Prostate gland (tissue), 2 donors: ENCODE measurements at regions not wholly inside any gene's neighbourhood (a gene's known extent, or its start where the extent isn't known, plus 50 kb on each side); places are given as distances from the start of the nearest gene placed in this dataset.

Experiments used
- DNase-seq: peaks from one replicate; pipeline ENCODE4 v3.0.0-alpha.2; 2019; ENCODE audit warnings: low spot score
- H3K27ac ChIP-seq, 2 donors: fragments of 200-600 bp; sonication (generic); 2 replicates each; pipeline ENCODE4 v1.5.1; 2017 to 2019
- H3K27me3 ChIP-seq: fragments of 200-600 bp; sonication (generic); replicated peaks from 2 replicates; pipeline ENCODE4 v1.5.1; 2019; ENCODE audit not compliant: insufficient read depth
- H3K36me3 ChIP-seq, 2 donors: fragments of 200-600 bp; sonication (generic); 1 replicate in 1 of 2; 2 replicates in 1 of 2; pipeline versions ENCODE4 v1.5.1 to v1.8.1; 2017 to 2019
- H3K4me1 ChIP-seq: fragments of 200-600 bp; sonication (generic); replicated peaks from 2 replicates; pipeline ENCODE4 v1.5.1; 2019
- H3K4me3 ChIP-seq, 2 donors: fragments of 200-600 bp; sonication (generic); 2 replicates each; pipeline ENCODE4 v1.5.1; 2017 to 2019
- H3K9me3 ChIP-seq: fragments of 200-600 bp; sonication (generic); 2 replicates; pipeline ENCODE4 v1.5.1; 2017
- CTCF ChIP-seq, 4 experiments: fragments of 200-600 bp in 2 of 4; fragments of 450-650 bp in 2 of 4; sonication (generic) in 2 of 4; IDR thresholded peaks; 1 replicate in 3 of 4; 2 replicates in 1 of 4; pipeline ENCODE4 v1.5.1; 2016 to 2019; ENCODE audit warnings: antibody characterized with exemption in 4 of 4, mild to moderate bottlenecking in 2 of 4, moderate library complexity in 2 of 4
- POLR2A ChIP-seq: fragments of 450-650 bp; IDR thresholded peaks from one replicate; pipeline ENCODE4 v1.6.1; 2016; ENCODE audit warnings: antibody characterized with exemption, mild to moderate bottlenecking
- POLR2AphosphoS5 ChIP-seq: sonication (generic); formaldehyde crosslinking; IDR thresholded peaks from one replicate; pipeline ENCODE4 v1.6.1; 2017; ENCODE audit warnings: antibody characterized with exemption
- WGBS: methylation state at CpG from one replicate; pipeline ENCODE4 v1.1.5; 2018; 5-methylcytosine and 5-hydroxymethylcytosine counted together
- intact Hi-C: fragments of 100-400 bp; cut with DNase I; formaldehyde crosslinking; loops from one replicate; pipeline ENCODE4 v1.14.2; 2022

- intact Hi-C loops = no loop called here
- Histone ChIP-seq H3K4me1 (no peaks in the 10 kb centered on the region), H3K27me3 (no peaks in the 10 kb centered on the region), H3K4me3 (no peak overlapping the region), H3K27ac (no peak overlapping the region), H3K36me3 (no peaks in the 10 kb centered on the region), H3K9me3 (no peaks in the 10 kb centered on the region)
- WGBS = 56% methylated on average over 1 of the region's 1 CpG
- TF ChIP-seq POLR2A (no peak), POLR2AphosphoS5 (no peak), CTCF (IDR thresholded peaks at IDR 0.05) (no peak)
- DNase-seq = no peak
Observed at GRCh38 chr17:53668854-53669253, 153.9 kb upstream of the KIF2B start.

- 63% methylated on average over 1 of the region's 1 CpG for WGBS
- Histone ChIP-seq H3K4me3 (no peak overlapping the region), H3K9me3 (no peaks in the 10 kb centered on the region), H3K27ac (no peak overlapping the region), H3K4me1 (no peaks in the 10 kb centered on the region), H3K36me3 (no peaks in the 10 kb centered on the region), H3K27me3 (no peaks in the 10 kb centered on the region)
- intact Hi-C loops = no loop called here
- TF ChIP-seq POLR2A (no peak), CTCF (IDR thresholded peaks at IDR 0.05) (no peak), POLR2AphosphoS5 (no peak)
- DNase-seq = no peak
Observed at GRCh38 chr17:53662608-53663007, 160.1 kb upstream of the KIF2B start.

- DNase-seq = no peak
- Histone ChIP-seq H3K9me3 (no peaks in the 10 kb centered on the region), H3K4me1 (no peaks in the 10 kb centered on the region), H3K27me3 (no peaks in the 10 kb centered on the region), H3K4me3 (no peak overlapping the region), H3K27ac (no peak overlapping the region), H3K36me3 (no peaks in the 10 kb centered on the region)
- 69% methylated on average over 1 of the region's 1 CpG for WGBS
- no peak for TF ChIP-seq POLR2AphosphoS5
- no peak for TF ChIP-seq CTCF (IDR thresholded peaks at IDR 0.05)
- TF ChIP-seq POLR2A = no peak
- intact Hi-C loops = no loop called here
Observed at GRCh38 chr17:53659181-53659580, 163.5 kb upstream of the KIF2B start.

- no peaks in the 10 kb centered on the region for H3K36me3 ChIP-seq
- DNase-seq = no peak
- no peaks in the 10 kb centered on the region for H3K4me1 ChIP-seq
- no peaks in the 10 kb centered on the region for H3K27me3 ChIP-seq
- H3K27ac ChIP-seq = no peak overlapping the region
- no peak overlapping the region for H3K4me3 ChIP-seq
- 80% methylated on average over 1 of the region's 1 CpG for WGBS
- no peaks in the 10 kb centered on the region for H3K9me3 ChIP-seq
- TF ChIP-seq POLR2A (no peak), CTCF (IDR thresholded peaks at IDR 0.05) (no peak)
- intact Hi-C loops = no loop called here
Observed at GRCh38 chr17:53655591-53655990, 167.1 kb upstream of the KIF2B start.

GRCh38 chr17:53649201-53649600, 173.5 kb upstream of the KIF2B start:
- Histone ChIP-seq H3K9me3 (no peaks in the 10 kb centered on the region), H3K36me3 (no peaks in the 10 kb centered on the region), H3K27ac (no peak overlapping the region), H3K27me3 (no peaks in the 10 kb centered on the region), H3K4me3 (no peak overlapping the region), H3K4me1 (no peaks in the 10 kb centered on the region)
- no peak for DNase-seq
- 72% methylated on average over 1 of the region's 1 CpG for WGBS
- TF ChIP-seq POLR2A = no peak
- TF ChIP-seq CTCF (IDR thresholded peaks at IDR 0.05) = no peak
- TF ChIP-seq POLR2AphosphoS5 = no peak
- intact Hi-C loops = no loop called here
